ENCODE measurements at regions not wholly inside any gene's neighbourhood (a gene's known extent, or its start where the extent isn't known, plus 50 kb on each side); places are given as distances from the start of the nearest gene placed in this dataset.

DNA sequence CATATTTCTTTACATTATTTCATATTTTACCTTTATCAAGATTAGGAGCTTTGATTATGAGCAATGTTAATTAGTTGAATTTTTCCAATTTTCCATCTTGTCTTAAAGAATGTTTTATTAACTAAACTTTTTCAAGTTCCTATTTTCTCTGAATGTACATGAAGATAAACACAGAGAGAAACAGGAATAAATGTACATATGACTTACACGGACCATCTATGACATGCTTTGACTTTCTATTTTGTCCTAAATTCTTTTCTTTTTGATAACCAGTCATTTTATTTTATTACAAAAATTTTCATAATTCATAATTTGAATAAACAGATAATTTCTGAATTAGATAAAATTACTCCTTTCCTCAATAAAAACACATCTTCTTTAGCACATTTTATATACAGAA lies 1038.8 kb upstream of the ARRDC3 start:
- ChIA-PET RAD21 (ENCODE audit: unreplicated experiment) (no interaction called here), POLR2A (no interaction called here), CTCF (no interaction called here), SMC1A (ENCODE audit: uncharacterized antibody, unreplicated experiment) (no interaction called here)
- no peak for DNase-seq (ENCODE audit: low read depth, low spot score)
- in situ Hi-C loops (cut with MboI): no loop called here
- intact Hi-C loops (cut with micrococcal nuclease; ENCODE audit: unreplicated experiment): no loop called here
- H3K4me1 ChIP-seq (ENCODE audit: control insufficient read depth, insufficient read depth, low read length): no peaks in the 10 kb centered on the region
- H3K27ac ChIP-seq (ENCODE audit: control insufficient read depth, insufficient read depth): no peak overlapping the region
- FAIRE-seq: no peak
- BruUV-seq (replicated peaks): no TSS peak
- no peaks in the 10 kb centered on the region for H3K36me3 ChIP-seq (ENCODE audit: control insufficient read depth in 2 of 2, insufficient read depth in 2 of 2, low read length in 1 of 2)
- TF ChIP-seq RBBP5 (conservative IDR thresholded peaks at IDR 0.05) (no peak), NR2C1 (IDR thresholded peaks at IDR 0.05) (no peak), POU2F2 (IDR thresholded peaks at IDR 0.05; ENCODE audit: borderline replicate concordance, low read depth, low read length) (no peak), FOXM1 (IDR thresholded peaks at IDR 0.05; ENCODE audit: low read depth, low read length) (no peak), SREBF2 (IDR thresholded peaks at IDR 0.05; ENCODE audit: low read length) (no peak), SUZ12 (IDR thresholded peaks at IDR 0.05; ENCODE audit: unreplicated experiment) (no peak), BCL11A (IDR thresholded peaks at IDR 0.05; ENCODE audit: low read depth, low read length) (no peak), IKZF1 (conservative IDR thresholded peaks at IDR 0.05) (no peak), TARDBP (IDR thresholded peaks at IDR 0.05; ENCODE audit: borderline replicate concordance) (no peak), BHLHE40 (IDR thresholded peaks at IDR 0.05; ENCODE audit: borderline replicate concordance in 1 of 2, low read depth in 2 of 2, low read length in 1 of 2) (no peak), ZNF217 (IDR thresholded peaks at IDR 0.05) (no peak)
- TF ChIP-seq, protein P1, sequence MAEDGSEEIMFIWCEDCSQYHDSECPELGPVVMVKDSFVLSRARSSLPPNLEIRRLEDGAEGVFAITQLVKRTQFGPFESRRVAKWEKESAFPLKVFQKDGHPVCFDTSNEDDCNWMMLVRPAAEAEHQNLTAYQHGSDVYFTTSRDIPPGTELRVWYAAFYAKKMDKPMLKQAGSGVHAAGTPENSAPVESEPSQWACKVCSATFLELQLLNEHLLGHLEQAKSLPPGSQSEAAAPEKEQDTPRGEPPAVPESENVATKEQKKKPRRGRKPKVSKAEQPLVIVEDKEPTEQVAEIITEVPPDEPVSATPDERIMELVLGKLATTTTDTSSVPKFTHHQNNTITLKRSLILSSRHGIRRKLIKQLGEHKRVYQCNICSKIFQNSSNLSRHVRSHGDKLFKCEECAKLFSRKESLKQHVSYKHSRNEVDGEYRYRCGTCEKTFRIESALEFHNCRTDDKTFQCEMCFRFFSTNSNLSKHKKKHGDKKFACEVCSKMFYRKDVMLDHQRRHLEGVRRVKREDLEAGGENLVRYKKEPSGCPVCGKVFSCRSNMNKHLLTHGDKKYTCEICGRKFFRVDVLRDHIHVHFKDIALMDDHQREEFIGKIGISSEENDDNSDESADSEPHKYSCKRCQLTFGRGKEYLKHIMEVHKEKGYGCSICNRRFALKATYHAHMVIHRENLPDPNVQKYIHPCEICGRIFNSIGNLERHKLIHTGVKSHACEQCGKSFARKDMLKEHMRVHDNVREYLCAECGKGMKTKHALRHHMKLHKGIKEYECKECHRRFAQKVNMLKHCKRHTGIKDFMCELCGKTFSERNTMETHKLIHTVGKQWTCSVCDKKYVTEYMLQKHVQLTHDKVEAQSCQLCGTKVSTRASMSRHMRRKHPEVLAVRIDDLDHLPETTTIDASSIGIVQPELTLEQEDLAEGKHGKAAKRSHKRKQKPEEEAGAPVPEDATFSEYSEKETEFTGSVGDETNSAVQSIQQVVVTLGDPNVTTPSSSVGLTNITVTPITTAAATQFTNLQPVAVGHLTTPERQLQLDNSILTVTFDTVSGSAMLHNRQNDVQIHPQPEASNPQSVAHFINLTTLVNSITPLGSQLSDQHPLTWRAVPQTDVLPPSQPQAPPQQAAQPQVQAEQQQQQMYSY (CRISPR knock-in tag; IDR thresholded peaks at IDR 0.05): no peak
- H3K4me2 ChIP-seq (ENCODE audit: control insufficient read depth, insufficient read depth): no peak overlapping the region
- H3K79me2 ChIP-seq (ENCODE audit: control insufficient read depth, insufficient read depth, low read length): no peaks in the 10 kb centered on the region
- no peak for ATAC-seq
- no peak overlapping the region for H3K9ac ChIP-seq (ENCODE audit: control insufficient read depth, insufficient read depth, low read length)
- no peak overlapping the region for H3K4me3 ChIP-seq
- H3K9me3 ChIP-seq (replicated peaks; ENCODE audit: control insufficient read depth, insufficient read depth, low read length): no peaks in the 10 kb centered on the region; the same call in 1 of the 3 replicates
- no peak overlapping the region for H2AFZ ChIP-seq (ENCODE audit: control insufficient read depth, low read depth, low read length)
- no peaks in the 10 kb centered on the region for H4K20me1 ChIP-seq (ENCODE audit: control insufficient read depth, insufficient read depth)
- H3K27me3 ChIP-seq (replicated peaks in 1 of 2; ENCODE audit: control insufficient read depth in 2 of 2, insufficient read depth in 2 of 2, low read length in 1 of 2): no peaks in the 10 kb centered on the region
- WGBS (ENCODE audit: insufficient coverage, insufficient replicate concordance, low lambda C conversion rate, missing lambda C conversion rate): 0% methylated on average over 1 of the region's 1 CpG

All from GM12878 (cell line).